SU-DHL-6 (cell line): ENCODE measurements at regions not wholly inside any gene's neighbourhood (a gene's known extent, or its start where the extent isn't known, plus 50 kb on each side); places are given as distances from the start of the nearest gene placed in this dataset.

Experiments used
- H2AFZ ChIP-seq: fragments of 200-600 bp; sonication (generic); 2 replicates; pipeline ENCODE4 v1.6.1; 2014; ENCODE audit warnings: low read depth, mild to moderate bottlenecking, moderate library complexity, mixed read lengths, antibody characterized with exemption, low read length; ENCODE audit not compliant: severe bottlenecking
- H3F3A ChIP-seq: fragments of 200-600 bp; shearing (Covaris generic); 2 replicates; pipeline ENCODE4 v1.6.0; 2016; ENCODE audit warnings: antibody characterized with exemption, mild to moderate bottlenecking; ENCODE audit not compliant: insufficient read depth
- H3K27ac ChIP-seq: fragments of 200-600 bp; sonication (generic); 2 replicates; pipeline ENCODE4 v1.5.1; 2016; ENCODE audit warnings: low read depth, mild to moderate bottlenecking, low read length, moderate library complexity, mixed read lengths
- H3K27me3 ChIP-seq: fragments of 200-600 bp; sonication (generic), shearing (Covaris generic); 2 replicates; pipeline ENCODE4 v1.6.0; 2014; ENCODE audit warnings: mild to moderate bottlenecking, low read length
- H3K36me3 ChIP-seq: fragments of 200-600 bp; sonication (generic); 2 replicates; pipeline ENCODE4 v1.6.1; 2014; ENCODE audit warnings: mild to moderate bottlenecking, low read length, mixed read lengths
- H3K4me2 ChIP-seq: fragments of 300-600, 200-600 bp; shearing (Covaris generic), sonication (generic); 2 replicates; pipeline ENCODE4 v1.6.0; 2014; ENCODE audit warnings: low read length, low read depth, mild to moderate bottlenecking; ENCODE audit not compliant: poor library complexity, severe bottlenecking
- H3K4me3 ChIP-seq: fragments of 200-600 bp; sonication (generic); 2 replicates; pipeline ENCODE4 v1.5.1; 2014; ENCODE audit warnings: antibody characterized with exemption, low read length, mild to moderate bottlenecking, mixed read lengths; ENCODE audit not compliant: insufficient read depth, poor library complexity, severe bottlenecking
- H3K79me2 ChIP-seq: fragments of 200-600 bp; sonication (generic); 2 replicates; pipeline ENCODE4 v1.6.1; 2014; ENCODE audit warnings: mild to moderate bottlenecking, low read length, moderate library complexity; ENCODE audit not compliant: insufficient read depth
- H3K9ac ChIP-seq: fragments of 200-600 bp; sonication (generic); 2 replicates; pipeline ENCODE4 v1.7.0; 2014; ENCODE audit warnings: mild to moderate bottlenecking, low read length
- H3K9me2 ChIP-seq: fragments of 200-600 bp; sonication (generic); replicated peaks from 2 replicates; pipeline ENCODE4 v1.6.1; 2014; ENCODE audit warnings: low read length; ENCODE audit not compliant: insufficient read depth
- H3K9me3 ChIP-seq: fragments of 200-600 bp; sonication (generic); 2 replicates; pipeline ENCODE4 v1.6.1; 2014; ENCODE audit warnings: low read length, mixed read lengths; ENCODE audit not compliant: insufficient read depth
- H4K20me1 ChIP-seq: fragments of 200-600 bp; sonication (generic); 2 replicates; pipeline ENCODE4 v1.6.1; 2014; ENCODE audit warnings: low read depth, mild to moderate bottlenecking, antibody characterized with exemption, low read length, moderate library complexity, mixed read lengths
- EZH2phosphoT487 ChIP-seq: fragments of 200-600 bp; sonication (generic), shearing (Covaris generic); conservative IDR thresholded peaks from 2 replicates; pipeline ENCODE4 v1.6.1; 2018; ENCODE audit warnings: mild to moderate bottlenecking, antibody characterized with exemption, low read length, moderate library complexity, mixed read lengths
- TF ChIP-seq, protein P1 (sequence below): fragments of 200-600 bp; sonication (generic); IDR thresholded peaks from one replicate; pipeline ENCODE4 v1.5.1; 2017; ENCODE audit warnings: antibody characterized with exemption, mild to moderate bottlenecking, low read length, moderate library complexity; ENCODE audit not compliant: insufficient read depth, poor library complexity, severe bottlenecking

DNA sequence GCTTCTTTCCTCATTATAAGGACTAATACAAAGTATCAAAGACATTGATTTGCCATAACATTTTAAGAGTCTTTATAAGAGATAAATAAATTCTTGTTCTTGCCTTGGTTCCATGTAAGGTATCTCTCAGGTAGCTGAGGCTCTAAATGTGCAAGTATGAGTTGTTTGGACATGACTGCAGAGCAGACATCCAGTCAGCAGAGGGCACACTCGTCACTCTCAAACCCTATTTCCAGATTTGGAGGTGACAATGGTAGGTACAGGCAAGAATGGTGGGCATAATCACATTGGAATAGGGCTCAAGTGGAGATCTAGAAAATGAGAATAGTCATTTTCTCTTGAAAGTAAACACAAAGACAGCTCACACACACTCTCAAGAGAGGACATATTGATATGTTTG, 133.3 kb upstream of the ZIC3 start:
- H3K4me2 ChIP-seq: no peak overlapping the region
- H3K27ac ChIP-seq: no peak overlapping the region
- H3F3A ChIP-seq: no peaks in the 10 kb centered on the region
- no peak for TF ChIP-seq EZH2phosphoT487
- TF ChIP-seq, protein P1, sequence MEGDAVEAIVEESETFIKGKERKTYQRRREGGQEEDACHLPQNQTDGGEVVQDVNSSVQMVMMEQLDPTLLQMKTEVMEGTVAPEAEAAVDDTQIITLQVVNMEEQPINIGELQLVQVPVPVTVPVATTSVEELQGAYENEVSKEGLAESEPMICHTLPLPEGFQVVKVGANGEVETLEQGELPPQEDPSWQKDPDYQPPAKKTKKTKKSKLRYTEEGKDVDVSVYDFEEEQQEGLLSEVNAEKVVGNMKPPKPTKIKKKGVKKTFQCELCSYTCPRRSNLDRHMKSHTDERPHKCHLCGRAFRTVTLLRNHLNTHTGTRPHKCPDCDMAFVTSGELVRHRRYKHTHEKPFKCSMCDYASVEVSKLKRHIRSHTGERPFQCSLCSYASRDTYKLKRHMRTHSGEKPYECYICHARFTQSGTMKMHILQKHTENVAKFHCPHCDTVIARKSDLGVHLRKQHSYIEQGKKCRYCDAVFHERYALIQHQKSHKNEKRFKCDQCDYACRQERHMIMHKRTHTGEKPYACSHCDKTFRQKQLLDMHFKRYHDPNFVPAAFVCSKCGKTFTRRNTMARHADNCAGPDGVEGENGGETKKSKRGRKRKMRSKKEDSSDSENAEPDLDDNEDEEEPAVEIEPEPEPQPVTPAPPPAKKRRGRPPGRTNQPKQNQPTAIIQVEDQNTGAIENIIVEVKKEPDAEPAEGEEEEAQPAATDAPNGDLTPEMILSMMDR: peak; percentile 22
- no peaks in the 10 kb centered on the region for H3K9me3 ChIP-seq
- no peaks in the 10 kb centered on the region for H4K20me1 ChIP-seq
- no peak overlapping the region for H3K9ac ChIP-seq
- no peak overlapping the region for H2AFZ ChIP-seq
- no peaks in the 10 kb centered on the region for H3K27me3 ChIP-seq
- H3K36me3 ChIP-seq: no peaks in the 10 kb centered on the region
- no peaks in the 10 kb centered on the region for H3K9me2 ChIP-seq
- no peaks in the 10 kb centered on the region for H3K79me2 ChIP-seq
- H3K4me3 ChIP-seq: no peak overlapping the region

DNA sequence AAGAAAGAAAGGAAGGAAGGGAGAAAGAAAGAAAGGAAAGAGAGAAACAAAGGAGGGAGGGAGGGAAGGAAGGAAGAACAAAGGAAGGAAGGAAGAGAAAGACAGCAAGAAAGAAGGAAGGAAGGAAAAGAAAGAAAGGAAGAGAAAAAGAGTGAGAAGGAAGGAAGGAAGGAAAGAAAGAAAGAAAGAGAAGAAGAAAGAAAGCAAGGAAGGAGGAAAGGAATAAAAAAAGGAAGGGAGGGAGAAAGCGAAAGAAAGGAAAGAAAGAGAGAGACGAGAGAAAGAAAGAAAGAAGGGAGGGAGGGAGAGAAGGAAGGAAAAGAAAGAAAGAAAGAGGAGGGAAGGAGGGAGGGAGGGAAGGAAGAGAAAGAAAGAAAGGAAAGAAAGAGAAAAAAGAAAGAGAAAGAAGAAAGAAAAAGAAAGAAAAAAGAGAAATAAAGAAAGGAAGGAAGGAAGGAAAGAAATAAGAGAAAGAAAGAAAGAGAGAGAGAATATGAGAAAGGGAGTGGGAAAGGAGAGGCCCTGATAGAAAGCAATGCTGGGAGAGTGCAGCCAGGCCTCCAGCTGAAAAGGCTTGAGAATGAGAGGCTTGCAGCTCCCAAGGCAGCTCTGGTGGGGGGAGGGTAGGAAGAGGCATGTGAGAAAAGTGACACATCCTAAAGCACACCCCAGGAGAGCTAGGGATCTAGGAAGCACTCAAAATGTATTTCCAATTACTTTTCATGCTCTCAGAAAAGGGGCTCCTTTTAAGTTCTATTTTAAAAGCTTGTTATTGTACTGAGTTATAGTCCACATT, 134.0 kb upstream of the ZIC3 start:
- Histone ChIP-seq H3K9ac (no peak overlapping the region), H3K4me3 (no peak overlapping the region), H3K36me3 (no peaks in the 10 kb centered on the region), H3K79me2 (no peaks in the 10 kb centered on the region), H3K9me2 (no peaks in the 10 kb centered on the region), H4K20me1 (no peaks in the 10 kb centered on the region), H3K9me3 (no peaks in the 10 kb centered on the region), H2AFZ (no peak overlapping the region), H3K27ac (no peak overlapping the region), H3K27me3 (no peaks in the 10 kb centered on the region), H3K4me2 (no peak overlapping the region), H3F3A (no peaks in the 10 kb centered on the region)
- TF ChIP-seq EZH2phosphoT487: no peak
- TF ChIP-seq, protein P1: no peak

- no peaks in the 10 kb centered on the region for H3K9me3 ChIP-seq
- H3K27ac ChIP-seq: no peak overlapping the region
- H3K36me3 ChIP-seq: no peaks in the 10 kb centered on the region
- no peak overlapping the region for H3K4me2 ChIP-seq
- no peak for TF ChIP-seq EZH2phosphoT487
- TF ChIP-seq, protein P1: no peak
- H3K9me2 ChIP-seq: no peaks in the 10 kb centered on the region
- no peaks in the 10 kb centered on the region for H4K20me1 ChIP-seq
- H3F3A ChIP-seq: no peaks in the 10 kb centered on the region
- H3K4me3 ChIP-seq: no peak overlapping the region
- H3K27me3 ChIP-seq: no peaks in the 10 kb centered on the region
- H2AFZ ChIP-seq: no peak overlapping the region
- H3K9ac ChIP-seq: no peak overlapping the region
- no peaks in the 10 kb centered on the region for H3K79me2 ChIP-seq
These were observed 134.9 kb upstream of the ZIC3 start for GRCh38 chrX:137430984-137431475.
